ENCODE measurements at regions not wholly inside any gene's neighbourhood (a gene's known extent, or its start where the extent isn't known, plus 50 kb on each side); places are given as distances from the start of the nearest gene placed in this dataset.

DNA sequence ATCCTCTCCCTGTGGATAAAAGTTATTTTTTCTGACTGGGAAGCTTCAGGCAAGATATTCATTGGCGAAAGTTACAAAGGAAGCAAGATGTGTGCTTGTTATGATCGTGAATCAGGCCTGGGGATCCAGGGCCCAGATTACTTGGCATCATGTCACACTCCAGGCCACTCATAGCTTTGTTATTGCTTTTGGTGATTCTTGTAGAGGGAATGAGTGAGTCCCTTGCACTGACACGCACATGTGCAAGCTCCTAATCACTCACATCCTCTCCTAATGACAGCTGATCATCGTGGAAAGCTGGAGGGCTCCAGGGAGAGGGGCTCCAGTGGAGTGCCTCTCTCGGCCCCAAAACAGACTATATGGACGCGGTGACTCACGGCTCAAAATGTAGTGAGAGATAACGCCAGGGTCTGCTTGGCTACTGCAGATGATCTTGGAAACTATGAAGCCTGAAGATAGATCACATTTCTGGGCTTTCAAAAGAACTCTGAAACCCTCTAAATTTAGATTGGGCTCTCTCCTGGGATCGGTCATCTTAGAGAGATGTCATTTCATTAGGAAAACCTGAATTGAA lies 481.1 kb upstream of the USP24 start:
- ATAC-seq (no peak), FAIRE-seq (no peak), DNase-seq (ENCODE audit: low read depth in 1 of 2, low spot score in 1 of 2) (no peak)
- H3K4me1 ChIP-seq: no peaks in the 10 kb centered on the region
- no peak overlapping the region for H3K4me3 ChIP-seq
- no peak overlapping the region for H3K27ac ChIP-seq
- WGBS (ENCODE audit: missing lambda C conversion rate): 88% methylated on average over 8 of the region's 10 CpGs
- POLR2A ChIA-PET: no interaction called here
- CTCF ChIA-PET: no interaction called here
- no peak overlapping the region for H3K4me2 ChIP-seq
- no peaks in the 10 kb centered on the region for H3K9me3 ChIP-seq
- no peak for TF ChIP-seq SREBF2 (IDR thresholded peaks at IDR 0.05)

DNA sequence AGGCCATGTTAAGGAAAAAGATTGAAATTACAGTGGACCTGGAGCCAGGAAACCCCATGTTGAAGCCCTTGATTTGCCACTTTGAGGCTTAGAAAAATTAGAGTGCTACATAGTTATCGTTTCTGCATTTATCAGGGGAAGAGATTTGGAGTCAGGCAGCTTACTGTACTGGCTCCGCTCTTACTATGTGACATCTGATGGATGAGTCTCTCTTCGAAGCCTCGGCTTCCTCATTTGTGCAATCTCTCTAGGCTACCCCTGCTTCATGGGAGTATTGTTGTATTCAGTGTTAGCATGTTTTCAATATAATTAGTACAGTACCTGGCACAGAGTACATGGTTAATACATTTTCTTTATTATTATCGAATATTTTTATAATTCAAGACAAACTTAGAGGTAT lies 480.4 kb upstream of the USP24 start:
- CTCF ChIA-PET: no interaction called here
- ATAC-seq (no peak), DNase-seq (ENCODE audit: low read depth in 1 of 2, low spot score in 1 of 2) (no peak), FAIRE-seq (no peak)
- 84% methylated on average over 5 of the region's 5 CpGs for WGBS (ENCODE audit: missing lambda C conversion rate)
- POLR2A ChIA-PET: no interaction called here
- TF ChIP-seq, protein P1, sequence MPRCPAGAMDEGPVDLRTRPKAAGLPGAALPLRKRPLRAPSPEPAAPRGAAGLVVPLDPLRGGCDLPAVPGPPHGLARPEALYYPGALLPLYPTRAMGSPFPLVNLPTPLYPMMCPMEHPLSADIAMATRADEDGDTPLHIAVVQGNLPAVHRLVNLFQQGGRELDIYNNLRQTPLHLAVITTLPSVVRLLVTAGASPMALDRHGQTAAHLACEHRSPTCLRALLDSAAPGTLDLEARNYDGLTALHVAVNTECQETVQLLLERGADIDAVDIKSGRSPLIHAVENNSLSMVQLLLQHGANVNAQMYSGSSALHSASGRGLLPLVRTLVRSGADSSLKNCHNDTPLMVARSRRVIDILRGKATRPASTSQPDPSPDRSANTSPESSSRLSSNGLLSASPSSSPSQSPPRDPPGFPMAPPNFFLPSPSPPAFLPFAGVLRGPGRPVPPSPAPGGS (IDR thresholded peaks at IDR 0.05): no peak
- TF ChIP-seq FOSL2 (IDR thresholded peaks at IDR 0.05) (no peak), FOSL2 (CRISPR knock-in tag; IDR thresholded peaks at IDR 0.05) (no peak), BHLHE40 (IDR thresholded peaks at IDR 0.05; ENCODE audit: low read depth, low read length) (no peak)
- TF ChIP-seq, protein P2, sequence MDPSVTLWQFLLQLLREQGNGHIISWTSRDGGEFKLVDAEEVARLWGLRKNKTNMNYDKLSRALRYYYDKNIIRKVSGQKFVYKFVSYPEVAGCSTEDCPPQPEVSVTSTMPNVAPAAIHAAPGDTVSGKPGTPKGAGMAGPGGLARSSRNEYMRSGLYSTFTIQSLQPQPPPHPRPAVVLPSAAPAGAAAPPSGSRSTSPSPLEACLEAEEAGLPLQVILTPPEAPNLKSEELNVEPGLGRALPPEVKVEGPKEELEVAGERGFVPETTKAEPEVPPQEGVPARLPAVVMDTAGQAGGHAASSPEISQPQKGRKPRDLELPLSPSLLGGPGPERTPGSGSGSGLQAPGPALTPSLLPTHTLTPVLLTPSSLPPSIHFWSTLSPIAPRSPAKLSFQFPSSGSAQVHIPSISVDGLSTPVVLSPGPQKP (IDR thresholded peaks at IDR 0.05; ENCODE audit: low read depth, low read length): no peak
- no peaks in the 10 kb centered on the region for H3K4me1 ChIP-seq
- H3K9me3 ChIP-seq: no peaks in the 10 kb centered on the region
- no peak overlapping the region for H3K4me3 ChIP-seq
- no peak overlapping the region for H3K27ac ChIP-seq
- no peak overlapping the region for H3K4me2 ChIP-seq

DNA sequence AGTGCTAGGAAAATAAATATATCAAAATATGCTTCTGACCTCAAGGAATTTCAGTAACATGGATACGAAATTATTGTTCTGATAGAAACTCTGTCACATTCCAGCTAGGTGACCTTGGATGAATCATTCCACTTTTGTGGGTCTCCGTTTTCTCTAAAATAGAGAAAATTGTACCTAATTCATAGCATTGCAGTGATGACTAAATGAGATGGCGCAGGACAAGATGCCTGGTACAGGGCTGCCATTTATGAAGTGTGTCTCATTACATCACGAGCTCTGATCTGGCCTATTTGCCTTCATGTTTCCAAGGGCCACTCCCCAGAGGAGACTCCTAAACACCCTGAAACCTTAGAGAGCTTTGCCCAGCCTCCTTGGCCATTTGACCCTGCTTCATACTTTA lies 480.0 kb upstream of the USP24 start:
- ChIA-PET POLR2A (no interaction called here), CTCF (no interaction called here)
- Histone ChIP-seq H3K4me3 (no peak overlapping the region), H3K4me2 (no peak overlapping the region), H3K27ac (no peak overlapping the region), H3K4me1 (no peaks in the 10 kb centered on the region), H3K9me3 (no peaks in the 10 kb centered on the region)
- FAIRE-seq (no peak), DNase-seq (ENCODE audit: low read depth in 1 of 2, low spot score in 1 of 2) (no peak), ATAC-seq (no peak)
- 83% methylated on average over 4 of the region's 4 CpGs for WGBS (ENCODE audit: missing lambda C conversion rate)
- no peak for TF ChIP-seq HEYL (CRISPR knock-in tag; IDR thresholded peaks at IDR 0.05)
- no peak for TF ChIP-seq ZC3H11A (IDR thresholded peaks at IDR 0.05)
- TF ChIP-seq FOXS1 (CRISPR knock-in tag; IDR thresholded peaks at IDR 0.05): no peak
- TF ChIP-seq RCOR1 (IDR thresholded peaks at IDR 0.05; ENCODE audit: low read depth, low read length): no peak
- no peak for TF ChIP-seq GATA3 (IDR thresholded peaks at IDR 0.05; ENCODE audit: borderline replicate concordance)
- no peak for TF ChIP-seq TFCP2L1 (CRISPR knock-in tag; IDR thresholded peaks at IDR 0.05)

DNA sequence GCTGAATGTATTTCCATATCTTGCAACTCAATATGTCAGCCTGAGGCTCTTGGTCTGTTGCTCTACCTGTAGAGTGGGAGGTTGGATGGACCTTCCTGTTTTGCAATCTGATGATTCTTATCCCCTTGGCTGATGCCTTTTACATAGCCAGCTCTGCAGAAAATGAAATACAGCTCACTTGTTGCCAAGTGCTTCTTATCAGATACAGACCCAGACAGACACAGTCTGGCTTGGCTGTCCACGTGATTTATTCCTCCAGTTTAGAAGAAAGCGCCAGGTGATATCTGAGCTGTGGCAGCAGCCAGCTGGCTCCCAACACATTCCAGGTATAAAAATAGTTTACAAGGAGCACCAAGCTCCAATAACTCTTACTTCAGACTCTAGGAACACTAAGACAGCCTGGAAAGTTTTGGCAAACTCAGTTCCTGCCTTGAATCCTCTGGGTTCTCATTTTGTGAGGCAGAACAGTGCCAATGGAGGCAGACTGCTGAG lies 479.2 kb upstream of the USP24 start:
- ChIA-PET CTCF (interaction anchor here (0.7 to 1.4 kb wide), 2 partner anchors 9 to 10 kb away, joined by 3 read pairs; no protein-coding TSS in a partner anchor), POLR2A (no interaction called here)
- no peaks in the 10 kb centered on the region for H3K4me1 ChIP-seq
- TF ChIP-seq HOXB13 (CRISPR knock-in tag; IDR thresholded peaks at IDR 0.05; ENCODE audit: low read depth): no peak
- no peak for TF ChIP-seq CHD2 (IDR thresholded peaks at IDR 0.05; ENCODE audit: low read length, partially characterized antibody)
- no peak for TF ChIP-seq FOSB (CRISPR knock-in tag; IDR thresholded peaks at IDR 0.05)
- no peak for TF ChIP-seq RFX5 (IDR thresholded peaks at IDR 0.05)
- no peak for TF ChIP-seq CEBPB (IDR thresholded peaks at IDR 0.05)
- TF ChIP-seq HOXA7 (CRISPR knock-in tag; IDR thresholded peaks at IDR 0.05): no peak
- no peak for TF ChIP-seq NR3C1 (IDR thresholded peaks at IDR 0.05)
- TF ChIP-seq MYC (IDR thresholded peaks at IDR 0.05; ENCODE audit: borderline replicate concordance, low read length): no peak
- no peak for TF ChIP-seq NFE2L2 (conservative IDR thresholded peaks at IDR 0.05; ENCODE audit: low read length)
- TF ChIP-seq ZNF302 (CRISPR knock-in tag; IDR thresholded peaks at IDR 0.05): no peak
- TF ChIP-seq, protein P3, sequence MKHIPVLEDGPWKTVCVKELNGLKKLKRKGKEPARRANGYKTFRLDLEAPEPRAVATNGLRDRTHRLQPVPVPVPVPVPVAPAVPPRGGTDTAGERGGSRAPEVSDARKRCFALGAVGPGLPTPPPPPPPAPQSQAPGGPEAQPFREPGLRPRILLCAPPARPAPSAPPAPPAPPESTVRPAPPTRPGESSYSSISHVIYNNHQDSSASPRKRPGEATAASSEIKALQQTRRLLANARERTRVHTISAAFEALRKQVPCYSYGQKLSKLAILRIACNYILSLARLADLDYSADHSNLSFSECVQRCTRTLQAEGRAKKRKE (CRISPR knock-in tag; IDR thresholded peaks at IDR 0.05; ENCODE audit: low read depth): no peak
- no peak for TF ChIP-seq PHF8 (IDR thresholded peaks at IDR 0.05; ENCODE audit: borderline replicate concordance, low read depth)
- TF ChIP-seq MAFK (IDR thresholded peaks at IDR 0.05; ENCODE audit: partially characterized antibody): no peak
- no peak for TF ChIP-seq JUN (IDR thresholded peaks at IDR 0.05)
- H3K9me3 ChIP-seq: no peaks in the 10 kb centered on the region
- no peak overlapping the region for H3K4me3 ChIP-seq
- H3K27ac ChIP-seq: no peak overlapping the region
- 67% methylated on average over 2 of the region's 2 CpGs for WGBS (ENCODE audit: missing lambda C conversion rate)
- no peak overlapping the region for H3K4me2 ChIP-seq
- DNase-seq (ENCODE audit: low read depth in 1 of 2, low spot score in 1 of 2): peak in 1 of 2 experiments; percentile 4
- FAIRE-seq: no peak
- ATAC-seq: no peak
